ENCODE measurements at regions not wholly inside any gene's neighbourhood (a gene's known extent, or its start where the extent isn't known, plus 50 kb on each side); places are given as distances from the start of the nearest gene placed in this dataset.

DNA sequence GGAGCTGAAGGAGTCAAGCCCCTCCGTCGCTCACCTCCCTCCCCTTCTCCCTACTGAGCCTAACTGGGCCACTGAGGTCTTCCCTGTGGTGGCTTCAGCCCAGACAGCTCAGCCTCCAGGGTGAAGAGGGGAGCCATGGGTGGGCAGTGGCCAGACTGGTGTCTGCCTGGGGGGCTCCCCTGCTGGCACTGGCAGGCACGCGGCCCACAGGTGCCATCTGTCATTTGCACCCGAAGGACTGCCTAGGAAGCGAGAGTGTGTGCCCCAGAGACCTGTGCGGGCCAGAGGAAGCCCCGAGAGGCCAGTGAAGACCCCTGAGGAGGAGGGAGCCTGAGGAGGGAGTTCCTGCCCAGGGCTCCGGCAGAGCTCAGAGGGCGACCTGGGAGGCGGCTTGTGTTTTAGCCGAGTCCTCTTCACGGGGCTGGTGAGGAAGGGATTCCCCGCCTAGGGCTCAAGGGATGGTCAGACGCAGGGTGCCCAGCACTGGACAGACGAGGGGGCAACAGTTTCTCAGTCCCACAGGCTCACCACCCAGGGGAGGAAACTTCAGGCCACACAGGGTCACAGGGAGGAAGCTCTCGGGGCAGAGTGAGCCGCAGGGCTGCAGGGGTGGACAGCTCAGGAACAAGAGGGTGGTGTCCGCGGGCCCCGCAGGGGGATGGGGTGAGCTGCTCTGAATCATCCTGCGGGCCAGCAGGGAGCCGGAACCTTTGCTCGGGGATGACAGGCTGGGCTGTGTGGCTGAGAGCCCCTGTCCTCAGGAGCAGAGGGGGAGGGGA lies 76.2 kb upstream of the PPP2R2D start:
- Histone ChIP-seq H3K27ac (ENCODE audit: low read depth, low read length) (no peak overlapping the region), H3K4me3 (ENCODE audit: low read length) (no peak overlapping the region), H3K36me3 (ENCODE audit: insufficient read depth, low read length) (no peaks in the 10 kb centered on the region), H3K4me1 (ENCODE audit: insufficient read depth, low read length) (no peaks in the 10 kb centered on the region), H3K27me3 (ENCODE audit: insufficient read depth, low read length, poor library complexity, severe bottlenecking) (no peaks in the 10 kb centered on the region), H3K9me3 (ENCODE audit: low read length) (no peaks in the 10 kb centered on the region)
- H3K27me3 Mint-ChIP-seq, result peaks cover 0 to 6% of the 10 kb centered on the region in 2 donors
- H3K36me3 Mint-ChIP-seq, result no peaks in the 10 kb centered on the region
- H3K4me3 Mint-ChIP-seq, result no peak overlapping the region
- ChIA-PET CTCF (no interaction called here), POLR2A (no interaction called here)
- DNase-seq, result no peak
- H3K9me3 Mint-ChIP-seq, result peaks cover 0 to 3% (median 0%) of the 10 kb centered on the region in 5 donors
- H3K27ac Mint-ChIP-seq, result peak overlapping the region in 1 of 8 donors; percentile 50
- no peaks in the 10 kb centered on the region for H3K4me1 Mint-ChIP-seq

DNA sequence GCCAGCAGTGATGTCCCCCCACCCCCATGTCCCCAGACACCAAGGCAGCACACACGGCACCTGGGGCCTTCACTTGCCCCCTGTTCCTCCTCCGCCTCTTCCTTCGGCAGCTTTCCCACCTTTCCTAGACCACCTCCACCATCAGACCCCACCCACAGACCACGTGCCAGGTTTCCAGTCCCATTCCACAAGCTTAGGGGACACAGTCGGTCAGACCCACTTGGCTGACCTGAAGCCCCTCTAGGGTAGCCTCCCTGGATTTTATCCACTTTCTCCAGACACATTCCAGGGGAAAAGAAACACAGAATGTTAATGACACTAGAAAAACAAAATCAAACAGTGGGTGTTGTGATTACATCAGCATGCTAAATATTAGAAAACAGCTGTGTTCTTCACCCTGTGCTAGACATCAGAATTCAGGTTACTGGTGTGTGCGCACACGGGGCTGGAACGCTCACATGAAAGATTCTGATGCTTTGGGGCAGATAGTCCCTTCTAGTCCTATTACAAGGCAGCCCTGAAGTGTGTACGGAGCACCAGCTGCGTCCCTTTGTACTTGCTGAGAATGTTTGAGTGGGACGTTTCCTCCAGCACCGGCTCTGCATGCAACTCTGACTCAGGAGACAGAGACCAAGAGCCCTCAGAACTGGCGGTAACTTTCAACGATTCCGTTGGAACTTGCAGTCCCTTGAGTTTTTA lies 75.5 kb upstream of the PPP2R2D start:
- Mint-ChIP-seq H3K4me1 (no peaks in the 10 kb centered on the region), H3K27me3 (peaks cover 4 to 6% of the 10 kb centered on the region in 2 donors), H3K4me3 (no peak overlapping the region), H3K9me3 (peaks cover 0 to 3% (median 0%) of the 10 kb centered on the region in 5 donors), H3K27ac (peak overlapping the region in 1 of 8 donors; percentile 50), H3K36me3 (no peaks in the 10 kb centered on the region)
- no peak overlapping the region for H3K4me3 ChIP-seq (ENCODE audit: low read length)
- no peak for DNase-seq
- CTCF ChIA-PET, result no interaction called here
- H3K27ac ChIP-seq (ENCODE audit: low read depth, low read length), result no peak overlapping the region
- no peaks in the 10 kb centered on the region for H3K9me3 ChIP-seq (ENCODE audit: low read length)
- no peaks in the 10 kb centered on the region for H3K27me3 ChIP-seq (ENCODE audit: insufficient read depth, low read length, poor library complexity, severe bottlenecking)
- POLR2A ChIA-PET, result no interaction called here
- H3K36me3 ChIP-seq (ENCODE audit: insufficient read depth, low read length), result no peaks in the 10 kb centered on the region
- no peaks in the 10 kb centered on the region for H3K4me1 ChIP-seq (ENCODE audit: insufficient read depth, low read length)

DNA sequence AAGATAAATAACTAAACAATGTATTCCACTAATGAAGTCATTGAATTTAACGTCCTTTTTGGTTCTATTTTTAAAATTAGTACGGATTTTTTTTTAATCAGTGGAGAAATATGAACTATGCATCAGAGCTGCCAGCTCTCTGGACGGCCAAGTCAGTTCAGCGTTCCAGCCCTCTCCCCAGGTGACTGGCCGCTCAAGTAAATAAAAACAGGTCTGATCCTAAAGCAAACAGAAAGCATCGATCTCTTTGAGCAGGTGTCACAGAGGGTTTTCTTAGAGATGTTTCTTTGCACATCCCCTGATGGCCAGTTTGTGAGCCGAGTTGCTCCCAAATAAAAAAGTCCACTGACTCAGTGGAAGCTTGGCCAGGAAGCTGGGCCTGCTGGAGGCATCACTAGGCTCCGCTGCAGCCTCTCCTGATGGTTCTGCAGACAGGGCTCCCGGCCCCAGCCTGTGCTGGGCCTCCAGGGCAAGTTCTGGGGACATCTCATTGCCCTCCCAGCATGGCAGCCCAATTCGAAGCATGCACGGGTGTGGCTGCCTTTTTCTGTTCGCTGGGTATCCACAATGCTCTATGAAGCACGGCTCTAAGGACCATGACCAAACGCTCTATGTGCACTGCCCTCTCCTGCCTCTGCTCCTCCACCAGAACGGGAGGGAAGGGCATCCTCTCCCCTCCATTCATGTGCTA lies 74.7 kb upstream of the PPP2R2D start:
- POLR2A ChIA-PET, result no interaction called here
- no peak overlapping the region for H3K27ac Mint-ChIP-seq
- H3K4me3 Mint-ChIP-seq, result no peak overlapping the region
- peaks cover 0 to 3% (median 0%) of the 10 kb centered on the region in 5 donors for H3K9me3 Mint-ChIP-seq
- H3K4me1 Mint-ChIP-seq, result no peaks in the 10 kb centered on the region
- Histone ChIP-seq H3K27ac (ENCODE audit: low read depth, low read length) (no peak overlapping the region), H3K27me3 (ENCODE audit: insufficient read depth, low read length, poor library complexity, severe bottlenecking) (no peaks in the 10 kb centered on the region), H3K4me3 (ENCODE audit: low read length) (no peak overlapping the region), H3K36me3 (ENCODE audit: insufficient read depth, low read length) (no peaks in the 10 kb centered on the region), H3K9me3 (ENCODE audit: low read length) (no peaks in the 10 kb centered on the region), H3K4me1 (ENCODE audit: insufficient read depth, low read length) (no peaks in the 10 kb centered on the region)
- CTCF ChIA-PET, result no interaction called here
- DNase-seq, result no peak
- H3K27me3 Mint-ChIP-seq, result peaks cover 4 to 6% of the 10 kb centered on the region in 2 donors
- no peaks in the 10 kb centered on the region for H3K36me3 Mint-ChIP-seq

DNA sequence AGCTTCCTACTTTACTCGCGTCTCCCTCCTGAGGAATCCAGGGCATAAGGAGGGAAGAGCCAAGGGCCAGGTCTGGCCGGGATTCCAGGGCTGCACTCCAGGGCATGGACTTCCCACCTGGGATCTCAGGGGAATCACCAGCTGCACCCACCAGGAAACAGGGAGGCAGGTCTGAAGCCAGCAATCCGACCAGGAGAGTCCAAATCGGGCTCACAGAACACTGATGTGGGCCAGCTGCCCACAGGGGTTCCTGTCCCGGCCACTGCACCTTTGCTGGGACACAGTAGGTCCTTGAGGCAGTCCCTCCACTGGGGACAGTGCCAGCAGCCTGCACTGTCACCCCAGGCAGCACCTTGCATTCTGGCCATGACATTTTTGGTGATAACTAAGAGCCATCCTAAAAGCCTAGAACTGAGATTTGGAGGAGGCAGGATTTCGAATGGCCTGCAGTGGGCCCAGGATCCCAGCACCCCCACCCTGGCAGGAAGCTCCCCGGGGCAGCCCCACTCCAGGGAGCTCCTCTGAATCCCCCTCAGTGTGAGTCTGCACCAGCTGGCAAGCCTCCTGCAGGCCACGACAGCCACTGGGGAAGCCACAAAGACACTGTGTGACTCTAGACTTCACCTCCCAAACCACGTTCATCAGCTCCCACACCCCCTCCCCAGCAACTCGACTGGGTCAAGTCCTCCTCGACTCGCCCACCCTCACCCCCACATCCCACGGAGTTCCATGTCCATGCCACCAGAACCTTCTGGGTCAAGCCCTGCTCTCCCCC lies 71.5 kb upstream of the PPP2R2D start:
- Histone ChIP-seq H3K27me3 (ENCODE audit: insufficient read depth, low read length, poor library complexity, severe bottlenecking) (no peaks in the 10 kb centered on the region), H3K27ac (ENCODE audit: low read depth, low read length) (no peak overlapping the region), H3K9me3 (ENCODE audit: low read length) (no peaks in the 10 kb centered on the region), H3K4me3 (ENCODE audit: low read length) (no peak overlapping the region), H3K4me1 (ENCODE audit: insufficient read depth, low read length) (no peaks in the 10 kb centered on the region), H3K36me3 (ENCODE audit: insufficient read depth, low read length) (no peaks in the 10 kb centered on the region)
- H3K9me3 Mint-ChIP-seq, result peaks cover 0 to 4% (median 0%) of the 10 kb centered on the region in 5 donors
- no peaks in the 10 kb centered on the region for H3K4me1 Mint-ChIP-seq
- no peak for DNase-seq
- H3K27me3 Mint-ChIP-seq, result peaks cover 5 to 20% of the 10 kb centered on the region in 2 donors
- ChIA-PET POLR2A (no interaction called here), CTCF (no interaction called here)
- H3K36me3 Mint-ChIP-seq, result no peaks in the 10 kb centered on the region
- H3K4me3 Mint-ChIP-seq, result no peak overlapping the region
- no peak overlapping the region for H3K27ac Mint-ChIP-seq

DNA sequence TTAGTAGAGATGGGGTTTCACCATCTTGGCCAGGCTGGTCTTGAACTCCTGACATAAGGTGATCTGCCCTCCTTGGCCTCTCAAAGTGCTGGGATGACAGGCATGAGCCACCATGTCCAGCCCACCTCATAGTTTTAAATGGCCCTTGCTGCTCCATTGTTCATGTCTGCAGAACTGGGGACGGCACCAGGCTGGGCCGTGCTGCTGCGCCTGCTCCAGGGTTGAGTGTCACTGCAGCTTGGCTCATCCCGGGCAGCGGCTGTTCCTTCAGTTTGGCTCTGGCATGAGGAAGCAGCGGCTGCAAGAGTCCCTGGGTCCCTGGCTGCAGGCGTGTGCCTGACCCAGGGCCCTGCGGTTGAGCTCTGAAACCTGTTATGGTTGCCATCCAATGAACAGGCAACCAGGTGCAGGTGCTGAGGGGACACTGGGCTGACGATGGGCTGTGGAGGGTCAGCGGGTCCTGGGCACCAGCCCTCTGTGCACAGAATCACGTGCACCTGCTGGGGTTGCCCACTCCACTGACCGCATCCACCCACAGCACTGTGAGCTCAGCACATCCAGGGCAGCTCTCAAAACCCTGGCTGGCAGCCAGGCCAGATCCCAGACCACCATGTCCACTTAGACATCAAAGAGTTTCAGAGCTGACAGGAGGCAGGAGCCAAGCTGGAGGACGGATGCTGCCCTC lies 70.2 kb upstream of the PPP2R2D start:
- no peaks in the 10 kb centered on the region for H3K36me3 Mint-ChIP-seq
- no peaks in the 10 kb centered on the region for H3K36me3 ChIP-seq (ENCODE audit: insufficient read depth, low read length)
- POLR2A ChIA-PET, result no interaction called here
- CTCF ChIA-PET, result no interaction called here
- H3K27me3 Mint-ChIP-seq, result peaks cover 4 to 20% of the 10 kb centered on the region in 2 donors
- no peak overlapping the region for H3K4me3 Mint-ChIP-seq
- H3K4me1 Mint-ChIP-seq, result no peaks in the 10 kb centered on the region
- no peak for DNase-seq
- no peaks in the 10 kb centered on the region for H3K27me3 ChIP-seq (ENCODE audit: insufficient read depth, low read length, poor library complexity, severe bottlenecking)
- no peaks in the 10 kb centered on the region for H3K4me1 ChIP-seq (ENCODE audit: insufficient read depth, low read length)
- H3K27ac Mint-ChIP-seq, result no peak overlapping the region
- H3K4me3 ChIP-seq (ENCODE audit: low read length), result no peak overlapping the region
- H3K9me3 ChIP-seq (ENCODE audit: low read length), result no peaks in the 10 kb centered on the region
- peaks cover 0 to 8% (median 2%) of the 10 kb centered on the region in 5 donors for H3K9me3 Mint-ChIP-seq
- no peak overlapping the region for H3K27ac ChIP-seq (ENCODE audit: low read depth, low read length)

DNA sequence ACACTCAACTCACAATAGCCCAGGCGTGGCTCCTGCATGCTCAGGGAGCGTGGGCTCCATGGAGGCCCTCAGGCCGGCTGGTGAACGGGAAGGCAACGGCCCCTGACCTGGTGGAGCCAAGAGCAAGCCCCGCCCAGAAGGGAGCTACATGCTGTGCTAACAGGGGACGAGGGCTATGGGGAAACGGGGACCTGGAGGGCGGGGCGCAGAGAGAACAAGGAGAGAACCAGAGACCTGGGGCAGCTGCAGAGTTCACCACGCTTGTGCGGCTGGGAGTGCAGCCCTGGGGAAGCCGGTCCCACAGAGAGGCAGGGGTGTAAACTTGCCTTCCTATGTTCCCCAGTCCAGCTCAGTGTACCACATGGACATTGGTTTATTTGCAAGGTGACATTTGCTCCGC lies 69.2 kb upstream of the PPP2R2D start:
- ChIA-PET CTCF (no interaction called here), POLR2A (no interaction called here)
- Mint-ChIP-seq H3K4me3 (no peak overlapping the region), H3K27me3 (peaks cover 5 to 20% of the 10 kb centered on the region in 2 donors), H3K9me3 (peaks cover 0 to 12% (median 2%) of the 10 kb centered on the region in 5 donors), H3K36me3 (no peaks in the 10 kb centered on the region), H3K4me1 (no peaks in the 10 kb centered on the region), H3K27ac (no peak overlapping the region)
- no peak overlapping the region for H3K4me3 ChIP-seq (ENCODE audit: low read length)
- DNase-seq, result no peak
- no peaks in the 10 kb centered on the region for H3K4me1 ChIP-seq (ENCODE audit: insufficient read depth, low read length)
- H3K27ac ChIP-seq (ENCODE audit: low read depth, low read length), result no peak overlapping the region
- H3K36me3 ChIP-seq (ENCODE audit: insufficient read depth, low read length), result no peaks in the 10 kb centered on the region
- no peaks in the 10 kb centered on the region for H3K9me3 ChIP-seq (ENCODE audit: low read length)
- no peaks in the 10 kb centered on the region for H3K27me3 ChIP-seq (ENCODE audit: insufficient read depth, low read length, poor library complexity, severe bottlenecking)

DNA sequence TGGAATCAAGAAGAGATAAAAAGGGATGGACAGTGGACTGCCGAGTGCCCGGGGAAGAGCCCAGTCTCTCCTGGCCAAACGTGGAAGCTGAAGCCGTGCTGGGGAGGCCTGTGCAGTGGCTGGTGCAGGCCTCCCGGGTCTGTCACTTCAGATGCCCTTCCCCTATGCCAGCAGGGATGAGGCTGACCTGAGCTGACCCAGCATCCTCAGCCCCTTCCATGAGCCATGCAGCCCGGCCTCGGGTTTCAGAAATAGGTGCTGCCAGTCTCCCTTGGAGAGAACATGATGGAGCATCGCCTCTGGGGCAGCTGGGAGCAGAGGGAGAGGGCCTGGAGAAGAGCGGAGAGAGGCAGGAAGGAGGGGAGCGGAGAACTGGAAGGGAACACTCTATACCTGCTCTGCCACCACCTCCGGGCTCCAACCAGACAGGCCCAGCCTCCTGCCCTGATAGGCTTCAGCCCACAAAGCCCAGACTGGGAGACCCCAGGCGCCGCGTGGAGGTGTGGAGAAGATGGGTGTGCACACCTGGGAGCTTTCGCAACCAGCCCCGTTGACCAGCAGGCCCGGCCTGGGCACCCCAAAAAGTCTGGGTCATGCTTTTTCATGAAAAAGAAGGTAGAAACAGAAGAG lies 68.6 kb upstream of the PPP2R2D start:
- H3K36me3 ChIP-seq (ENCODE audit: insufficient read depth, low read length), result no peaks in the 10 kb centered on the region
- ChIA-PET CTCF (no interaction called here), POLR2A (no interaction called here)
- no peak overlapping the region for H3K27ac ChIP-seq (ENCODE audit: low read depth, low read length)
- H3K27ac Mint-ChIP-seq, result peak overlapping the region in 1 of 8 donors; percentile 58
- H3K4me1 Mint-ChIP-seq, result no peaks in the 10 kb centered on the region
- no peak for DNase-seq
- no peaks in the 10 kb centered on the region for H3K4me1 ChIP-seq (ENCODE audit: insufficient read depth, low read length)
- H3K36me3 Mint-ChIP-seq, result no peaks in the 10 kb centered on the region
- H3K4me3 ChIP-seq (ENCODE audit: low read length), result no peak overlapping the region
- H3K9me3 Mint-ChIP-seq, result peaks cover 0 to 12% (median 2%) of the 10 kb centered on the region in 5 donors
- H3K4me3 Mint-ChIP-seq, result no peak overlapping the region
- H3K9me3 ChIP-seq (ENCODE audit: low read length), result no peaks in the 10 kb centered on the region
- no peaks in the 10 kb centered on the region for H3K27me3 ChIP-seq (ENCODE audit: insufficient read depth, low read length, poor library complexity, severe bottlenecking)
- peaks cover 5 to 20% of the 10 kb centered on the region in 2 donors for H3K27me3 Mint-ChIP-seq
